PC-3 (cell line): ENCODE measurements at regions not wholly inside any gene's neighbourhood (a gene's known extent, or its start where the extent isn't known, plus 50 kb on each side); places are given as distances from the start of the nearest gene placed in this dataset.

Experiments
- ATAC-seq: fragments of 200-7000 bp; cut with Tn5 transposase; 2 replicates; pipeline ENCODE4 v1.9.1; 2020; ENCODE audit warnings: mild to moderate bottlenecking, moderate library complexity
- BruUV-seq: library from RNA; stranded (reverse); fragments of 400-500 nt; replicated peaks from 2 replicates; lab custom pipeline; 2021; lab: Mats Ljungman, UMichigan
- CTCF ChIA-PET: fragments of 300-600 bp; sonication (Branson Sonifier 250); formaldehyde crosslinking; loops from one replicate; lab custom pipeline; 2022; ENCODE audit warnings: antibody characterized with exemption; lab: Charles Lee
- POLR2A ChIA-PET: fragments of 300-600 bp; sonication (Branson Sonifier 250); formaldehyde crosslinking; loops from one replicate; lab custom pipeline; 2022; ENCODE audit warnings: antibody characterized with exemption; ENCODE audit not compliant: unreplicated experiment; lab: Charles Lee
- DNase-seq: peaks from one replicate; pipeline ENCODE4 v3.0.0-alpha.2; 2015
- H2AFZ ChIP-seq: fragments of 300-600 bp; sonication (generic); 2 replicates; pipeline ENCODE4 v1.6.0; 2016; ENCODE audit warnings: antibody characterized with exemption, low read length
- H3F3A ChIP-seq: fragments of 300-600 bp; sonication (generic); one replicate; pipeline ENCODE4 v1.6.0; 2017; ENCODE audit warnings: antibody characterized with exemption, low read length, control low read depth, mild to moderate bottlenecking; ENCODE audit not compliant: unreplicated experiment
- H3K27ac ChIP-seq: fragments of 300-600 bp; sonication (generic); 2 replicates; pipeline ENCODE4 v1.5.1; 2016; ENCODE audit warnings: mild to moderate bottlenecking, low read length
- H3K27me3 ChIP-seq: fragments of 300-600 bp; sonication (generic); 2 replicates; pipeline ENCODE4 v1.6.1; 2016; ENCODE audit warnings: low read length, mixed read lengths
- H3K36me3 ChIP-seq: fragments of 300-600 bp; sonication (generic); 2 replicates; pipeline ENCODE4 v1.6.1; 2016; ENCODE audit warnings: low read depth, mixed run types, low read length, mixed read lengths
- H3K4me1 ChIP-seq: fragments of 300-600 bp; sonication (generic); 2 replicates; pipeline ENCODE4 v1.5.1; 2016; ENCODE audit warnings: low read length; ENCODE audit not compliant: insufficient read depth
- H3K4me2 ChIP-seq: fragments of 300-600 bp; sonication (generic); 2 replicates; pipeline ENCODE4 v1.6.0; 2016; ENCODE audit warnings: low read length
- H3K4me3 ChIP-seq: fragments of 300-600 bp; sonication (generic); 2 replicates; pipeline ENCODE4 v1.5.1; 2016; ENCODE audit warnings: mild to moderate bottlenecking, low read length, mixed read lengths
- H3K79me2 ChIP-seq: fragments of 300-600 bp; sonication (generic); 2 replicates; pipeline ENCODE4 v1.6.1; 2017; ENCODE audit warnings: low read length, mixed read lengths
- H3K9ac ChIP-seq: fragments of 300-600 bp; sonication (generic); 2 replicates; pipeline ENCODE4 v1.6.0; 2016; ENCODE audit warnings: mild to moderate bottlenecking, low read length
- H3K9me2 ChIP-seq: fragments of 300-600 bp; sonication (generic); replicated peaks from 2 replicates; pipeline ENCODE4 v1.6.1; 2016; ENCODE audit warnings: mixed run types, low read length, mixed read lengths
- H3K9me3 ChIP-seq: fragments of 300-600 bp; sonication (generic); 2 replicates; pipeline ENCODE4 v1.6.1; 2016; ENCODE audit warnings: low read length, mixed read lengths
- H4K20me1 ChIP-seq: fragments of 300-600 bp; sonication (generic); 2 replicates; pipeline ENCODE4 v1.6.1; 2016; ENCODE audit warnings: low read length, mixed read lengths
- CTCF ChIP-seq: fragments of 300-600 bp; sonication (generic); conservative IDR thresholded peaks from 2 replicates; pipeline ENCODE4 v1.5.1; 2017; ENCODE audit warnings: antibody characterized with exemption, low read depth, mild to moderate bottlenecking, low read length
- EZH2 ChIP-seq: fragments of 300-600 bp; sonication (generic); IDR thresholded peaks from one replicate; pipeline ENCODE4 v1.6.1; 2017; ENCODE audit warnings: antibody characterized with exemption, mild to moderate bottlenecking, low read length; ENCODE audit not compliant: unreplicated experiment
- EZH2phosphoT487 ChIP-seq: fragments of 300-600 bp; sonication (generic); IDR thresholded peaks from 2 replicates; pipeline ENCODE4 v1.6.1; 2018; ENCODE audit warnings: mild to moderate bottlenecking, antibody characterized with exemption, low read length, borderline replicate concordance
- intact Hi-C: fragments of 100-400 bp; cut with micrococcal nuclease; formaldehyde crosslinking; loops from 2 replicates; pipeline ENCODE4 v1.9.0; 2023

DNA sequence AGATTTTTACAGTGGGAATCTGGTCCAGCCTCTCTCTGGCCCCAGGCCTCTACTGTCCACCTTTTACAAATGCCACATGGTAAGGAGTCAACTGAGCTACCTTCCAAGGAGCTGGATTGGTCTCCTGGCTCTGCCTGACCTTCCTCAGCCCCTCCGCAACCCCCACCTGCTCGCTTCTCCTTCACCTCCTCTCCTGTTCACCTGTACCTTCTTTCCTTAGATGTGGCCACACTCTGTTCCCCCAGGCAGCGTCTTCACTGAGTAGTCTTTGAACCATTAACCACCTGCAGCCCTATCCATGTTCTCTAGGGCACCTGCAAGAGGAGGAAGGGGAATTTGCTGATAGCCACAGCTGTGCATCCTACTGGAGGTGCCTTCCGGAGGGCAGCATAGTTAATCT is 55.3 kb upstream of the DDR1 start:
- CTCF ChIA-PET = interaction anchor here (0.9 to 2.0 kb wide), 6 partner anchors 48 to 258 kb away, joined by 3 to 12 read pairs (median 6); partner anchors contain the start of gene VARS2
- no TSS peak for BruUV-seq
- DNase-seq = no peak
- no peak overlapping the region for H3K4me3 ChIP-seq
- H3K36me3 ChIP-seq = no peaks in the 10 kb centered on the region
- no peak overlapping the region for H3K4me2 ChIP-seq
- H3K9me3 ChIP-seq = no peaks in the 10 kb centered on the region
- H3F3A ChIP-seq = no peaks in the 10 kb centered on the region
- peak overlapping the region; percentile 13; the same call in 1 of the 2 replicates for H2AFZ ChIP-seq
- no peak for TF ChIP-seq EZH2
- TF ChIP-seq EZH2phosphoT487 = no peak
- no peak for TF ChIP-seq CTCF
- no peaks in the 10 kb centered on the region for H4K20me1 ChIP-seq
- peaks cover 34% of the 10 kb centered on the region for H3K4me1 ChIP-seq
- POLR2A ChIA-PET = no interaction called here
- intact Hi-C loops = loop anchor here (2.0 kb wide), 1 partner anchor 242 kb away; no protein-coding TSS in a partner anchor
- peak overlapping the region; percentile 37 for H3K9ac ChIP-seq
- no peaks in the 10 kb centered on the region for H3K27me3 ChIP-seq
- H3K79me2 ChIP-seq = no peaks in the 10 kb centered on the region
- peak overlapping the region; percentile 67 for H3K27ac ChIP-seq
- no peak for ATAC-seq
- no peaks in the 10 kb centered on the region for H3K9me2 ChIP-seq

- no peaks in the 10 kb centered on the region for H3K79me2 ChIP-seq
- H3K27ac ChIP-seq = peak overlapping the region; percentile 80
- peak overlapping the region; percentile 71 for H3K9ac ChIP-seq
- intact Hi-C loops = loop anchor here (1.0 to 2.0 kb wide), 4 partner anchors 49 to 259 kb away; partner anchors contain the start of gene VARS2
- peak; percentile 94 for DNase-seq
- H3K36me3 ChIP-seq = no peaks in the 10 kb centered on the region
- ChIA-PET POLR2A (interaction anchor here (0.5 kb wide), 1 partner anchor 94 kb away, joined by 28 read pairs; no protein-coding TSS in a partner anchor), CTCF (interaction anchor here (0.6 to 2.0 kb wide), 8 partner anchors 49 to 259 kb away, joined by 3 to 12 read pairs (median 6); partner anchors contain the start of gene VARS2)
- no peaks in the 10 kb centered on the region for H3K27me3 ChIP-seq
- no peak overlapping the region for H3K4me3 ChIP-seq
- H3K4me2 ChIP-seq = peak overlapping the region; percentile 49
- no peaks in the 10 kb centered on the region for H4K20me1 ChIP-seq
- no TSS peak for BruUV-seq
- H3K9me3 ChIP-seq = no peaks in the 10 kb centered on the region
- H3F3A ChIP-seq = no peaks in the 10 kb centered on the region
- ATAC-seq = peak; percentile 91
- H3K4me1 ChIP-seq = peaks cover 36% of the 10 kb centered on the region
- TF ChIP-seq EZH2 (no peak), CTCF (peak; percentile 95)
- H2AFZ ChIP-seq = peak overlapping the region; percentile 65
- no peaks in the 10 kb centered on the region for H3K9me2 ChIP-seq
Observed at GRCh38 chr6:30828027-30828962, 56.0 kb upstream of the DDR1 start.
